CD4-positive, alpha-beta T cell treated with Interleukin-4 for 4 hours (primary cell): ENCODE measurements at regions not wholly inside any gene's neighbourhood (a gene's known extent, or its start where the extent isn't known, plus 50 kb on each side); places are given as distances from the start of the nearest gene placed in this dataset.

Experiments used
- DNase-seq: peaks from one replicate; pipeline ENCODE4 v3.0.0-alpha.2; 2020

DNA sequence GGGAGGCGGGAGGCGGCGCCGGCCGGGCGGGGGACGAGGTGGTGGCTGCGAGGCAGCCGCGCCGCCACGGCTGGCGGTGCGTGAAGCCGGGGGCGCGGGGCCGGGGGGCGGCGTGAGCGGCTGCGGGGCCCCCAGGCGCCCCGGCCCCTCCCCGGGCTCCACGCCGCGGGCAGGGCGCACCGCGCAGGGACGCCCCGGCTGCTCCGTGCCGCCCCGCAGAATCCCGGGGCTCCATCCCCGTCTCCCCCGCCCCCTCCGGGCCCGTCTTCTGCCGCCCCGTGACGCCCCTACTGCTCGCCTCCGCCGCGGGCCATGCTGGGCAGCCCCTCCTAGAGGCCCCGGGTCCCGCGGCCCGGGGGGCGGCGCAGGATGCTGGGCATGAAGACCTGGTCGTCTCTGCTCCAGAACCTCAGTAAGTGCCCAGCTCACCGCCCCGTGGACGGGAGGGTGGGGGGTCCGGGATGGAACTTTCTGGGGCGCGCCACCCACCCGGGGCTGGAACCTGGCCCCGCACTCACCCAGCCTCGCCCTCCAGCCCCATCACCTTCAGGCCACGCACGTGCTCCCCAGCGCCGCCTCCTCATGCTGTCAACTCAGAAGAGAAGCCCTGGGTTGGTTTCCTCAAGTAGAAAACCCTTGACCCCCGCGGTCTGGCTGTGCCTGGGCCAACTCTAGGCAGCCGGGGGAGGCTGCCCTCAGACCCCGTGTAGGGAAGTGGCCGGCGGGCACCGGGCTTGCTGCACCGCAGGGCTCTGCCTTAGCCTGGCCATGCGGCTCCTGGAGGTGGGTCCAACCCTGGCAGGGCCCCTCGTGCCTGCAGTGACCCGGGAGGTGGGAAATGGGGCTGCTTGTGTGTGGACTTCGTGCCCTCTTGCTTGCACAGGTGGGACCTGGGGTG, 150.2 kb upstream of the GSE1 start:
- DNase-seq = no peak

GRCh38 chr16:85463672-85464382, 149.3 kb upstream of the GSE1 start:
- no peak for DNase-seq

DNA sequence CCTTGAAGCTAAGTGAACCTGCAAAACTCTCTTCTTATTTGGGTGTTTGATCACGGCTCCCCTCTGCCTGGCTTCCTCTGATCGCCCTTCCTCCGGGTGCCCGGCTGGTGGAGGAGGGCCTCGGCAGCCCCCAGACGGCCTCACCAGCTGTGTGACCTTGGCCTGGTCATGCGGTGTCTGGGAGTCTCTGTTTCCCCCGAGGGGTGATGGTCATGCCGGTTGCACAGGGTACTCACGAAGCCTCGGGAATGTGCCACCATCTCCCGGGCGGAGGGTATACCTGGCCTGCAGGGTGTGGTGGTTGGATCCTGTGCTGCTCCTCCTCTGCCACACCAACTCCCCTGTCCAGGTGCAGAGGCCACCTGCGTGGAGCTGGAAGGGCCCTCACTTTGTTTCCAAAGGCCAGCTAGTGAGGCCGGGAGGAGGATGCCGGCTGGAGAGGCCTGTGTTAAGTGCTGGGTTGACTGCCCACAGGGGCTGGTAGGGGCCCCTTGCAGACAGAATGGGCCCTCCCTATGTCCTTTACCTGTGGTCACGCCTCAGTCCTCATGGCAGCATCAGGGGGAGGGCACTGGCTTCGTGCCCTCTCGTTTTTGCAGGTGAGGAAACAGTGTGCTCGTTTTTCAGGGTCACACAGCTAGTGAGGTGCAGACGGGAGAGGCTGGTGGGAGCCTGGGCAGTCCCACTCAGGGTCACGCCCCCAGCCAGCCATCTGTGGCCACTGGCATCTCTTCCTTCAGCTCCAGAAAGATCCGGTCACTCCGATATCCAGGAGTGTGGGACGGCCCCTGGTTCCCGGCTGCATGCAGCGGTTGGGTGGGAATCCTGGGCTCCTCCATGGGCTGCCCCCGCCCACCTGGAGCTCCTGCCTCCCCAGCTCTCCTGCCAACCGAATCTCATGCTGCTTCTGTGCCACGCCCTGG, 148.5 kb upstream of the GSE1 start:
- DNase-seq = no peak

DNA sequence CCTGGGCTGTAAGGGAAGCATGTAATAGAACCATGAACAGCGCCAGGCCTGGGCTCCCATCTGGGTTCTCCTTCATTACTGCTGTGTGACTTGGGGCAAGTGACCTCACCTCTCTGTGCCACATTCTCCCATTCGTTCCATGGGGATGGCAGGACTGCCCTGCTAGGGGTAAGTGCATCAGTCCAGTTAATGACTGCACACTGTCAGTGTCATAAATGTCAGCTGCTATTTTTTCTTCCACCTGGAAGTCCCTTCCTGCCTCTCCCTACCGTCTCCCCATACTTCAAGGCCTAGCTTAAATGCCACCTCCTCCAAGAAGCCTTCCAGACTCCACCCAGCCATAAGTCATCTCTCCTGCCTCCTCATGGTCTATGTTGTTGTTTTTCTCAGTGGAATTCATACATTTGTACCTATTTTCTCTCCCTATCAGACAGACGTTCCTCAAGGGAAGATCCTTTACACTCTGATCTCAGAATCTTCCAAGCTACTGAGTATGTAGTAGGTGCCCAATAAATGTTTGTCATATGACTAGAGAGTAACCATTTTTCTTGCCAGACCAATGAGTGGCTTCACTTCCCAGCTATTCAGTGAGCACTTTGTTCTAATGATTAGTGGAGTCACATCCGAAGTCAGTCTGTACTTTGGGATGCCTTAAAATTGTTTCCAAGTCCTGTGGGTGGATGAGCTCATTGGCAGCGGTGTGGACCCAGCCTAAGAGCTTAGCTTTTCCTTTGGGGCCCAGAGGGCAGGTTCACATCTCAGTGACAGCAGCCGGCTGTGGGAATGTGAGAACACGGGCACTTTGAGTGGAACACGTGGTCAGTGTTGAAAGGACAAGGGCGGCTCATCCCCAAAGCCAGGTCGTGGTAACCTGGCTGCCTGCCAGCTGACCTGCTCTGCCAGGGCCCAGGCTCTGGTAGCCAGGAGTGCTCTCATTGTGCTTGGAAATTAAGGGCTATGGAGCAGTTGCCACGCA, 147.5 kb upstream of the GSE1 start:
- no peak for DNase-seq

- DNase-seq = no peak
These were observed 146.8 kb upstream of the GSE1 start for GRCh38 chr16:85466304-85466700.

DNA sequence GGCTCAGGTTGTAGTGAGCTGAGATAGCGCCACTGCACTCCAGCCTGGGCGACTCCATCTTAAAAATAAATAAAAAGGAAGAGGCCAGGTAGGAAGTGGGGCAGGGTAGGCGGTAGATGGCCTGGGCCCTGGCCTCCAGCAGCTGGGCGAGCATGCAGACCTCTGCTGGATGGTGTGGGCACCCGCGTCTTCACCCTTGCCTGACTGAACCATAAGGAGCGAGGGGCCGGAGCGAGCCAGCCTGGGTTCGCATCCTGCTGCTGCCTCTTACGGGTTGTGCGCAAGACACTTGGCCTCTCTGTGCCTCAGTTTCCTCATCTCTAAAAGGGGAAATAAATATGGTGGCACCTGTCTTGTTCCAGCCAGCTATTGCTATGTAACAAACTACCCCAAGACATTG, 146.1 kb upstream of the GSE1 start:
- DNase-seq = no peak

DNA sequence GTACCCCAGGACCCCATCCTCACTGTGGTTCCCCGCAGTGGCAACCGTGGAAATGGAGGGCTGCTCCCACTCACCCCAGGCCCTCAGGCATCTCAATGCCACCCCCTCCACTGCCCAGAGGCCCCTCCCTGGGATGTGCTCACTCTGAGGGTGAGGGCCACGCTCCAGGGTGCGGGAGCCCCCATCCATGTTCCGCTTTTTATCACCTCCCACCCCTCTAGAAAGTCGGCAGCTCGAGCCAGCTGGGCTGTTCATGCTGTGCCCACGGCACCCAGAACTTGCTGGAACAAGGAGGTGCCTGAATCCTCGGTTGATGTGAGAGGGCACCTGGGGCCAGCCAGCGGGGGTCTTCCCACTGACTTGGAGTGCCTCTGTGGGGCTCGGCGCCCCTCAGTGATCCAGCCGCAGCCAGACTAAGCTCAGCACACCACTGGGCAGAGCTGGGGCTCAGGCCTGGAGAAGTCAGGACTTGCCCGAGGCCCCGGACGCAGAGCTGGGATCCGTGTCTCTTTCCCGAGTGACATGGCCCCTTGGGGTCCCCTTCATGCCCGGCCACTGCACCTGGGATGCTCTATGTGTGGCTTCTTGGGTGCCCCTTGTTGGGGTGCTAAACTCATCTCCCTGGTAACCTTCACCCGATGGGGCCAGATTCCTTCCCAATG, 143.1 kb upstream of the GSE1 start:
- DNase-seq = no peak

DNA sequence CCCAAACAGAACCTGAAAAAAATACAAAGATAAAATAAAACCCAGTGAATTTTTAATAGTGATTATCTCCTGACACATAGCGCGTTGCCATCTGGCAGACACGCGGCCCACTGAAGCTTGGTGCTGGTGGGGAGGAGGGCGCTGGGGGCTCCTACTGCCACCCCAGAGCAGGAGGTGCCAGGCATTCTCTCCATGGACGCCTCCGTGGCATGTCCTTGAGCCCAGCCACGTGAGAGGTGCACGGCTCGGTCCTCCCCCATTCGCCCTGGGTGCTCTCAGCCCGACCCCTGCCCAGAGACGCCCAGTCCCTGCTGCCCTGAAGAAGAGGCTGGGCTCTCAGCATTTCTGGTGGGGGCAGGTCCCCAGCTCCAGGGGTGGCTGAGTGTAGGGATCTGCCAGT, 142.2 kb upstream of the GSE1 start:
- no peak for DNase-seq

GRCh38 chr16:85471469-85472431, 141.4 kb upstream of the GSE1 start:
- DNase-seq = no peak

- no peak for DNase-seq
These were observed 140.6 kb upstream of the GSE1 start for GRCh38 chr16:85472514-85472913.

- no peak for DNase-seq
These were observed 139.8 kb upstream of the GSE1 start for GRCh38 chr16:85473323-85473722.

DNA sequence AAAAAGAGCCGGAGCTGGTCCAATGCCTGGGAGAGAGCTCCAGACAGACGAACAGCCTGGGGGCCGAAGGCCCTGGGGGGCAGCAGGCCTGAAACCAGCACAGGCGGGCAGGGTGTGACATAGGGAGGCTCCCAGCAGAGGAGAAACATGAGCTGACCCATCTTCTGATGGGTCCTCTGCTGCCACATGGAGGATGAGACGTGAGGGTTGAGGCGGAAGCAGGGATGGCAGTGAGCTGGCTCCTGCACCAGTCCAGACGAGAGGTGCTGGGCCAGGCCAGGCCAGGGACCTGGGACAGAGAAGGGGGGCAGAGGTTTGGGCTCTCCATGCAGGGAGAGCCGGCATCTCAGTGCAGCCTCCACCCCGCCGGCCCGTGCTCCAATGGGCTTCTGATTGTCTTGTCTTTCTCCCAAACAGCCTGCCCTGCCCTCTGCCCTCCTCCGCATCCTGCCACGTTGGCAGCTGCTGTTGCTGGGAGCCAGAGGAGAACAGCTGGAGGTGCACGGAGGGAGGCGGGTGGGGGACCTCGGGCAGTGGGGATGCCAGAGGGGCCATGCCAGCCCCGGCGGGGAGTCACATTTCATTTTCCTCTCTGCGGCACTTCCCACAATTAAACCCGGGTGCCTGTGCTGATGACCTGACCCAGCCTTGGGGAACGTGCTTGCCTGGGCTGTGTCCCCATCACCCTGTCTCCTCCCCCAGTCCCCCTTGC, 139.1 kb upstream of the GSE1 start:
- DNase-seq = no peak

- no peak for DNase-seq
These were observed 138.4 kb upstream of the GSE1 start for GRCh38 chr16:85474621-85475217.

GRCh38 chr16:85475233-85475632, 137.9 kb upstream of the GSE1 start:
- no peak for DNase-seq

GRCh38 chr16:85475691-85476300, 137.3 kb upstream of the GSE1 start:
- DNase-seq = no peak

DNA sequence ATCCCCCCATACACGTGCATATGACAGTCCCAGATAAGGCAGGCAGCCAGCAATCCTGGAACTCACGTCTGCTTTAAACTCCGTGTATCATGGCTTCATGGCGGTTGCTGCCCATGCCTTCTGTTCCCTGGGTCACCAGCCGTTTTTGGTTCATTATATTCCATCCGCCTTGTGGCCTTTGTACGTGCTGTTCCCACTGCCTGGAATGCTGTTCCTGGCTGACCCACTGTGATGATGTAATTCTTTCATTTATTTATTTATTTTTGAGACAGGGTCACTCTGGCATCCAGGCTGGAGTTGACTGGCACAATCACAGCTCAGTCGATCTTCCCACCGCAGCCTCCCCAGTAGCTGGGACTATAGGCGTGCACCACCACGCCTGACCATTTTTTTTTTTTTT, 136.7 kb upstream of the GSE1 start:
- DNase-seq = no peak

DNA sequence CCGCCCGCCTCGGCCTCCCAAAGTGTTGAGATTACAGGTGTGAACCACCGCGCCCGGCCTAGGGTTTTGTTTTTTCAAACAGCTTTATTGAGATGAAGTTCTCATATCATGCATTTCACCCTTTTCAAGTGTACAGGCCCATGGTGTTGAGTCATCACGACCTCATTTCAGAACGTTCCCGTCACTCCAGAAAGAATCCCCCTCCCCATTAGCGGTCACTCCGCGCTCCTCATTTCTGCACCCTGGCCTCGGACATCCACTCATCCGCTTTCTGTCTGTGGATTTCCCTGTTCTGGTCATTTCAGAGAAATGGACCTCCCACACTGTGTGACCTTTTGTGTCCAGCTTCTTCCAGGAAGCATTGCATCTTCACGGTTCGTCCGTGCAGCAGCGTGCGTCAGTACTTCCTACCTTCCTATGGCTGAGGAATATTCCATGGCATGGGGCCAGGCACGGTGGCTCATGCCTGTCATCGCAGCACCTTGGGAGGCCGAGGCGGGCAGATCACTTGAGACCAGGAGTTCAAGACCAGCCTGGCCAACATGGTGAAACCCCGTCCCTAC, 135.2 kb upstream of the GSE1 start:
- no peak for DNase-seq
